Hepatocyte (in vitro differentiated cells): ENCODE measurements at regions not wholly inside any gene's neighbourhood (a gene's known extent, or its start where the extent isn't known, plus 50 kb on each side); places are given as distances from the start of the nearest gene placed in this dataset.

Source experiments
- DNase-seq: peaks from one replicate; pipeline ENCODE4 v3.0.0-alpha.2; 2016; ENCODE audit warnings: low spot score
- H2AFZ ChIP-seq: fragments of 200-600 bp; sonication (generic); 2 replicates; pipeline ENCODE4 v1.6.0; 2016; ENCODE audit warnings: antibody characterized with exemption, mild to moderate bottlenecking
- H3K27ac ChIP-seq: fragments of 200-600 bp; sonication (generic); 2 replicates; pipeline ENCODE4 v1.5.1; 2016; ENCODE audit warnings: mild to moderate bottlenecking
- H3K27me3 ChIP-seq: fragments of 200-600 bp; sonication (generic); 2 replicates; pipeline ENCODE4 v1.6.1; 2016
- H3K36me3 ChIP-seq: fragments of 200-600 bp; sonication (generic); replicated peaks from 2 replicates; pipeline ENCODE4 v1.5.1; 2016; ENCODE audit warnings: low read depth; ENCODE audit not compliant: insufficient read depth
- H3K4me1 ChIP-seq: fragments of 200-600 bp; sonication (generic); 2 replicates; pipeline ENCODE4 v1.5.1; 2016; ENCODE audit warnings: mild to moderate bottlenecking, moderate library complexity; ENCODE audit not compliant: insufficient read depth
- H3K4me2 ChIP-seq: fragments of 200-600 bp; sonication (generic); 2 replicates; pipeline ENCODE4 v1.6.0; 2016
- H3K4me3 ChIP-seq: fragments of 200-600 bp; sonication (generic); 2 replicates; pipeline ENCODE4 v1.5.1; 2016; ENCODE audit warnings: mild to moderate bottlenecking
- H3K79me2 ChIP-seq: fragments of 200-600 bp; sonication (generic); 2 replicates; pipeline ENCODE4 v1.6.0; 2017; ENCODE audit warnings: mild to moderate bottlenecking
- H3K9me2 ChIP-seq: fragments of 200-600 bp; sonication (generic); replicated peaks from 2 replicates; pipeline ENCODE4 v1.6.0; 2017; ENCODE audit warnings: mild to moderate bottlenecking; ENCODE audit not compliant: insufficient read depth
- H3K9me3 ChIP-seq: fragments of 200-600 bp; sonication (generic); 2 replicates; pipeline ENCODE4 v1.5.1; 2016; ENCODE audit warnings: low read depth, mild to moderate bottlenecking
- H4K20me1 ChIP-seq: fragments of 200-600 bp; sonication (generic); 2 replicates; pipeline ENCODE4 v1.6.0; 2016; ENCODE audit warnings: mild to moderate bottlenecking; ENCODE audit not compliant: insufficient read depth, poor library complexity, severe bottlenecking
- CTCF ChIP-seq: fragments of 200-600 bp; sonication (generic); IDR thresholded peaks from 2 replicates; pipeline ENCODE4 v1.5.1; 2016; ENCODE audit warnings: antibody characterized with exemption, mild to moderate bottlenecking; ENCODE audit not compliant: poor library complexity
- EZH2 ChIP-seq: fragments of 200-600 bp; sonication (generic); IDR thresholded peaks from 2 replicates; pipeline ENCODE4 v1.6.1; 2016; ENCODE audit warnings: antibody characterized with exemption, mild to moderate bottlenecking, borderline replicate concordance
- EZH2phosphoT487 ChIP-seq: fragments of 200-600 bp; sonication (generic); IDR thresholded peaks from one replicate; pipeline ENCODE4 v1.6.1; 2018; ENCODE audit warnings: antibody characterized with exemption, mild to moderate bottlenecking, low read depth, moderate library complexity; ENCODE audit not compliant: unreplicated experiment, severe bottlenecking
- WGBS: methylation state at CpG from one replicate; pipeline ENCODE4 v1.1.6; 2016; ENCODE audit warnings: low lambda C conversion rate; ENCODE audit errors: missing lambda C conversion rate; 5-methylcytosine and 5-hydroxymethylcytosine counted together

- Histone ChIP-seq H4K20me1 (no peaks in the 10 kb centered on the region), H3K79me2 (no peaks in the 10 kb centered on the region), H3K4me3 (no peak overlapping the region), H3K4me1 (no peaks in the 10 kb centered on the region), H3K9me3 (no peaks in the 10 kb centered on the region), H3K36me3 (no peaks in the 10 kb centered on the region), H3K4me2 (no peak overlapping the region), H3K27ac (no peak overlapping the region), H3K27me3 (no peaks in the 10 kb centered on the region), H3K9me2 (no peaks in the 10 kb centered on the region), H2AFZ (no peak overlapping the region)
- TF ChIP-seq CTCF (no peak), EZH2phosphoT487 (no peak), EZH2 (no peak)
- DNase-seq = no peak
- 77% methylated on average over 3 of the region's 3 CpGs for WGBS
Observed at GRCh38 chr9:102669220-102669619, 325.9 kb upstream of the CYLC2 start.

GRCh38 chr9:102652471-102652870 is 342.7 kb upstream of the CYLC2 start:
- DNase-seq = no peak
- Histone ChIP-seq H3K9me2 (no peaks in the 10 kb centered on the region), H3K27ac (no peak overlapping the region), H2AFZ (no peak overlapping the region), H3K4me3 (no peak overlapping the region), H4K20me1 (no peaks in the 10 kb centered on the region), H3K79me2 (no peaks in the 10 kb centered on the region), H3K36me3 (no peaks in the 10 kb centered on the region), H3K27me3 (no peaks in the 10 kb centered on the region), H3K4me2 (no peak overlapping the region), H3K4me1 (no peaks in the 10 kb centered on the region), H3K9me3 (no peaks in the 10 kb centered on the region)
- WGBS = 77% methylated on average over 5 of the region's 5 CpGs
- TF ChIP-seq EZH2 (no peak), CTCF (no peak), EZH2phosphoT487 (no peak)

- Histone ChIP-seq H3K4me1 (no peaks in the 10 kb centered on the region), H3K9me3 (no peaks in the 10 kb centered on the region), H3K36me3 (no peaks in the 10 kb centered on the region), H3K27ac (no peak overlapping the region), H3K4me3 (no peak overlapping the region), H3K27me3 (no peaks in the 10 kb centered on the region), H2AFZ (no peak overlapping the region), H4K20me1 (no peaks in the 10 kb centered on the region), H3K79me2 (no peaks in the 10 kb centered on the region), H3K9me2 (no peaks in the 10 kb centered on the region), H3K4me2 (no peak overlapping the region)
- TF ChIP-seq CTCF (no peak), EZH2phosphoT487 (no peak)
- WGBS = 81% methylated on average over 2 of the region's 2 CpGs
- DNase-seq = no peak
Observed at GRCh38 chr9:102650896-102651295, 344.2 kb upstream of the CYLC2 start.

- no peak for TF ChIP-seq CTCF
- TF ChIP-seq EZH2phosphoT487 = no peak
- TF ChIP-seq EZH2 = no peak
- no peaks in the 10 kb centered on the region for H3K4me1 ChIP-seq
- WGBS = 24% methylated on average over 1 of the region's 1 CpG
Observed at GRCh38 chr9:102642651-102643050, 352.5 kb upstream of the CYLC2 start.

More at GRCh38 chr9:102642651-102643050, 352.5 kb upstream of the CYLC2 start:
- Histone ChIP-seq H3K4me2 (no peak overlapping the region), H3K4me3 (no peak overlapping the region), H3K9me3 (no peaks in the 10 kb centered on the region), H3K36me3 (no peaks in the 10 kb centered on the region), H3K27ac (no peak overlapping the region), H4K20me1 (no peaks in the 10 kb centered on the region), H2AFZ (no peak overlapping the region), H3K79me2 (no peaks in the 10 kb centered on the region), H3K27me3 (no peaks in the 10 kb centered on the region), H3K9me2 (no peaks in the 10 kb centered on the region)
- DNase-seq = no peak
